H9 (cell line): ENCODE measurements at regions not wholly inside any gene's neighbourhood (a gene's known extent, or its start where the extent isn't known, plus 50 kb on each side); places are given as distances from the start of the nearest gene placed in this dataset.
A peak's percentile ranks its signal among the peaks of the same experiment; 100 is the strongest.

Source experiments
- DNase-seq: peaks from one replicate; pipeline ENCODE4 v3.0.0-alpha.2; 2017
- H2AFZ ChIP-seq: one replicate; pipeline ENCODE4 v1.6.1; 2013; ENCODE audit warnings: mild to moderate bottlenecking, low read length, control low read depth, moderate library complexity
- H2AK5ac ChIP-seq: 2 replicates; pipeline ENCODE4 v1.6.1; 2013; ENCODE audit warnings: low read length, control low read depth, mixed read lengths; ENCODE audit not compliant: insufficient read length
- H2BK120ac ChIP-seq: one replicate; pipeline ENCODE4 v1.6.1; 2013; ENCODE audit warnings: low read depth, mild to moderate bottlenecking, low read length, control low read depth, inconsistent platforms; ENCODE audit not compliant: poor library complexity, severe bottlenecking
- H2BK12ac ChIP-seq: 2 replicates; pipeline ENCODE4 v1.6.1; 2013; ENCODE audit warnings: low read length, control low read depth, mixed read lengths, low read depth; ENCODE audit not compliant: insufficient read length
- H2BK15ac ChIP-seq: 2 replicates; pipeline ENCODE4 v1.6.1; 2013; ENCODE audit warnings: low read depth, low read length, control low read depth
- H2BK20ac ChIP-seq: one replicate; pipeline ENCODE4 v1.6.1; 2013; ENCODE audit warnings: low read depth, mild to moderate bottlenecking, low read length, control low read depth, inconsistent platforms; ENCODE audit not compliant: poor library complexity, severe bottlenecking
- H2BK5ac ChIP-seq: 2 replicates; pipeline ENCODE4 v1.6.1; 2013; ENCODE audit warnings: low read length, control low read depth, mixed read lengths; ENCODE audit not compliant: insufficient read length
- H3K14ac ChIP-seq: 2 replicates; pipeline ENCODE4 v1.6.1; 2013; ENCODE audit warnings: low read length, control low read depth; ENCODE audit not compliant: insufficient read depth
- H3K18ac ChIP-seq: 2 replicates; pipeline ENCODE4 v1.6.1; 2013; ENCODE audit warnings: low read depth, mild to moderate bottlenecking, mixed read lengths, low read length, control low read depth; ENCODE audit not compliant: insufficient read length
- H3K23ac ChIP-seq: 2 replicates; pipeline ENCODE4 v1.6.1; 2013; ENCODE audit warnings: low read length, control low read depth, mixed read lengths, low read depth; ENCODE audit not compliant: insufficient read length
- H3K23me2 ChIP-seq: 2 replicates; pipeline ENCODE4 v1.6.1; 2013; ENCODE audit warnings: low read depth, mild to moderate bottlenecking, mixed read lengths, low read length, control low read depth; ENCODE audit not compliant: insufficient read length, poor library complexity, severe bottlenecking
- H3K27ac ChIP-seq: 2 replicates; pipeline ENCODE4 v1.5.1; 2013; ENCODE audit warnings: low read length, control low read depth, mixed read lengths, low read depth; ENCODE audit not compliant: insufficient read length
- H3K27me3 ChIP-seq: 2 replicates; pipeline ENCODE4 v1.6.1; 2013; ENCODE audit warnings: low read length, control low read depth, inconsistent platforms; ENCODE audit not compliant: insufficient read depth
- H3K4ac ChIP-seq: 2 replicates; pipeline ENCODE4 v1.6.1; 2013; ENCODE audit warnings: low read depth, mild to moderate bottlenecking, control low read depth, inconsistent platforms, low read length, moderate library complexity
- H3K4me1 ChIP-seq: 2 replicates; pipeline ENCODE4 v1.6.1; 2013; ENCODE audit warnings: low read length, control low read depth, inconsistent platforms; ENCODE audit not compliant: insufficient read depth
- H3K4me2 ChIP-seq: 2 replicates; pipeline ENCODE4 v1.6.1; 2013; ENCODE audit warnings: low read length, control low read depth, mixed read lengths; ENCODE audit not compliant: insufficient read length, insufficient read depth
- H3K56ac ChIP-seq: 2 replicates; pipeline ENCODE4 v1.6.1; 2013; ENCODE audit warnings: low read depth, mild to moderate bottlenecking, mixed read lengths, low read length, control low read depth; ENCODE audit not compliant: insufficient read length
- H3K79me1 ChIP-seq: 2 replicates; pipeline ENCODE4 v1.6.1; 2013; ENCODE audit warnings: low read depth, mild to moderate bottlenecking, moderate library complexity, low read length, control low read depth, inconsistent platforms; ENCODE audit not compliant: insufficient read depth, poor library complexity, severe bottlenecking
- H3K79me2 ChIP-seq: 2 replicates; pipeline ENCODE4 v1.6.1; 2013; ENCODE audit warnings: low read length, control low read depth, inconsistent platforms; ENCODE audit not compliant: insufficient read depth
- H3K9ac ChIP-seq: 2 replicates; pipeline ENCODE4 v1.6.1; 2013; ENCODE audit warnings: low read length, control low read depth, mixed read lengths; ENCODE audit not compliant: insufficient read length; ENCODE audit errors: extremely low read depth
- H3K9me3 ChIP-seq: one replicate; pipeline ENCODE4 v1.6.1; 2013; ENCODE audit warnings: low read depth, low read length, inconsistent platforms; ENCODE audit not compliant: control insufficient read depth
- H3T11ph ChIP-seq: one replicate; pipeline ENCODE4 v1.6.1; 2013; ENCODE audit warnings: mild to moderate bottlenecking, low read length, control low read depth, inconsistent platforms
- H4K20me1 ChIP-seq: one replicate; pipeline ENCODE4 v1.6.1; 2013; ENCODE audit not compliant: control insufficient read depth, insufficient read length, insufficient read depth
- H4K5ac ChIP-seq: 2 replicates; pipeline ENCODE4 v1.6.1; 2013; ENCODE audit warnings: low read depth, mild to moderate bottlenecking, mixed read lengths, low read length, control low read depth; ENCODE audit not compliant: insufficient read length
- H4K8ac ChIP-seq: replicated peaks from 2 replicates; pipeline ENCODE4 v1.6.1; 2013; ENCODE audit warnings: low read length, control low read depth, mixed read lengths, low read depth; ENCODE audit not compliant: insufficient read length
- H4K91ac ChIP-seq: 2 replicates; pipeline ENCODE4 v1.6.1; 2013; ENCODE audit warnings: low read depth, mild to moderate bottlenecking, moderate library complexity, mixed read lengths, low read length, control low read depth; ENCODE audit not compliant: insufficient read length
- H3K27ac Mint-ChIP-seq, 3 experiments: 2 replicates in 2 of 3; 3 replicates in 1 of 3; pipeline ENCODE4 v1.8.0; 2020 to 2021; ENCODE audit warnings: mixed read lengths in 3 of 3, mild to moderate bottlenecking in 1 of 3, moderate library complexity in 1 of 3
- H3K27me3 Mint-ChIP-seq: 2 replicates; pipeline ENCODE4 v1.8.0; 2021; ENCODE audit warnings: low read depth, mild to moderate bottlenecking, moderate library complexity, mixed read lengths
- H3K36me3 Mint-ChIP-seq, 3 experiments: 2 replicates in 2 of 3; 3 replicates in 1 of 3; pipeline ENCODE4 v1.8.0; 2020 to 2021; ENCODE audit warnings: low read depth in 3 of 3, mixed read lengths in 3 of 3; ENCODE audit not compliant: insufficient read depth in 1 of 3
- H3K4me1 Mint-ChIP-seq, 2 experiments: 2 replicates each; pipeline ENCODE4 v1.8.0; 2020; ENCODE audit warnings: mixed read lengths in 2 of 2
- H3K4me3 Mint-ChIP-seq, 2 experiments: 2 replicates in 1 of 2; 3 replicates in 1 of 2; pipeline ENCODE4 v1.8.0; 2020 to 2021; ENCODE audit warnings: mild to moderate bottlenecking in 2 of 2, mixed read lengths in 2 of 2, moderate library complexity in 1 of 2
- H3K9me3 Mint-ChIP-seq, 2 experiments: 2 replicates in 1 of 2; 3 replicates in 1 of 2; pipeline ENCODE4 v1.8.0; 2020; ENCODE audit warnings: mild to moderate bottlenecking in 2 of 2, mixed read lengths in 2 of 2, moderate library complexity in 1 of 2
- CTCF ChIP-seq: fragments of 200-600 bp; sonication (generic); conservative IDR thresholded peaks from 3 replicates; pipeline ENCODE4 v1.8.0; 2021; ENCODE audit warnings: antibody characterized with exemption, mild to moderate bottlenecking
- whole genome bisulfite sequencing: extraction: QIAGEN DNeasy Blood & Tissue Kit; methylation state at CpG from one replicate; pipeline ENCODE4 v1.1.7; 2013; ENCODE audit warnings: missing lambda C conversion rate, low lambda C conversion rate, mixed read lengths; ENCODE audit not compliant: insufficient read length; ENCODE audit errors: extremely low coverage; 5-methylcytosine and 5-hydroxymethylcytosine counted together

- no CpG with 5 or more reads among the region's 3 CpGs for WGBS
- H3K23ac ChIP-seq: no peak overlapping the region
- H2AFZ ChIP-seq: no peak overlapping the region
- no peak overlapping the region for H3T11ph ChIP-seq
- H2BK5ac ChIP-seq: no peak overlapping the region
- no peaks in the 10 kb centered on the region for H3K27me3 Mint-ChIP-seq
- no peaks in the 10 kb centered on the region for H3K9me3 ChIP-seq
- H3K23me2 ChIP-seq: no peaks in the 10 kb centered on the region
- no peak for TF ChIP-seq CTCF
- H3K27ac ChIP-seq: no peak overlapping the region
- H3K4ac ChIP-seq: no peak overlapping the region
- H2BK12ac ChIP-seq: no peak overlapping the region
- no peak overlapping the region for H3K4me2 ChIP-seq
- no peak overlapping the region for H4K5ac ChIP-seq
- H3K18ac ChIP-seq: no peak overlapping the region
- H3K4me1 Mint-ChIP-seq: peaks cover 7 to 9% of the 10 kb centered on the region in 2 experiments
- no peaks in the 10 kb centered on the region for H3K27me3 ChIP-seq
- no peak overlapping the region for H4K8ac ChIP-seq
- H3K79me2 ChIP-seq: no peaks in the 10 kb centered on the region
- no peaks in the 10 kb centered on the region; a peak in 1 of 7 replicates for H3K36me3 Mint-ChIP-seq
- no peak overlapping the region for H3K14ac ChIP-seq
- DNase-seq: no peak
- H2BK15ac ChIP-seq: no peak overlapping the region
- H2AK5ac ChIP-seq: no peak overlapping the region
- peak overlapping the region; percentile 23 to 52 (median 45); a peak in 1 of 7 replicates for H3K27ac Mint-ChIP-seq
- no peak overlapping the region for H3K56ac ChIP-seq
- H4K20me1 ChIP-seq: no peaks in the 10 kb centered on the region
- H2BK120ac ChIP-seq: no peak overlapping the region
- no peak overlapping the region for H4K91ac ChIP-seq
- H3K4me3 Mint-ChIP-seq: no peak overlapping the region
- H3K9ac ChIP-seq: no peak overlapping the region
- H3K79me1 ChIP-seq: no peaks in the 10 kb centered on the region
- no peak overlapping the region for H2BK20ac ChIP-seq
- no peaks in the 10 kb centered on the region for H3K9me3 Mint-ChIP-seq
- H3K4me1 ChIP-seq: no peaks in the 10 kb centered on the region
These were observed 206.0 kb downstream of the HHIP start for GRCh38 chr4:144851948-144852347.
